BJ (cell line): ENCODE measurements at regions not wholly inside any gene's neighbourhood (a gene's known extent, or its start where the extent isn't known, plus 50 kb on each side); places are given as distances from the start of the nearest gene placed in this dataset.

Experiments used
- CTCF ChIA-PET: fragments of 350-600 bp; formaldehyde crosslinking; extraction: SDS; loops from one replicate; lab custom pipeline; 2021; ENCODE audit warnings: antibody characterized with exemption, inconsistent platforms; lab: Yijun Ruan, JAX
- POLR2A ChIA-PET: fragments of 300-600 bp; sonication (Branson Sonifier 250); formaldehyde crosslinking; extraction: SDS; loops from one replicate; lab custom pipeline; 2021; ENCODE audit warnings: antibody characterized with exemption; lab: Charles Lee
- DNase-seq: peaks from one replicate; pipeline ENCODE4 v3.0.0-alpha.2; 2011; ENCODE audit warnings: low read depth
- H3K27me3 ChIP-seq: 2 replicates; pipeline ENCODE4 v1.6.0; 2011; ENCODE audit warnings: low read length; ENCODE audit not compliant: control insufficient read depth, insufficient read depth
- H3K36me3 ChIP-seq: 2 replicates; pipeline ENCODE4 v1.5.1; 2011; ENCODE audit warnings: low read length; ENCODE audit not compliant: control insufficient read depth, insufficient read depth
- H3K4me3 ChIP-seq: 2 replicates; pipeline ENCODE4 v1.5.1; 2011; ENCODE audit warnings: low read depth, mild to moderate bottlenecking, control low read depth, low read length
- TF ChIP-seq, protein P1 (sequence below): IDR thresholded peaks from 2 replicates; pipeline ENCODE4 v1.5.1; 2011; ENCODE audit warnings: low read depth, mild to moderate bottlenecking, control low read depth, inconsistent platforms, low read length, moderate library complexity; ENCODE audit not compliant: insufficient read depth

DNA sequence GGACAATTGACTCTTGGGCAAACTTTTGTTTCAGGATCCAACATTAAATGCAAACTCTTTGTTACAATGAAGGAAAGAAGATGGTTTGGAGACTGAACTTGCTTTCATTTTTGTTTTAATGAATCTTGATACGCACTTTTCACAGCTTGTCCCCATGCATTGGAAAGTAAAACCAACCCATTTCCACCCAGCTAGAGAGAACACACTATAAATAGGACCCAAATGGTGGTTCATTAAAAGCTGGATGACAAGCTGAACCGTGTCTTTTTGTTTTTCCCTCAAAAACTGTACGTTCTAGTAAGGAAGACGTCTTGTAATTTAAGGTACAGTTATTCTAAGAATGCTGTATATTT, 95.3 kb upstream of the EGFL6 start:
- no peak for DNase-seq
- no peaks in the 10 kb centered on the region for H3K27me3 ChIP-seq
- ChIA-PET POLR2A (interaction anchor here (0.6 kb wide), 1 partner anchor 1033 kb away, joined by 3 read pairs; no protein-coding TSS in a partner anchor), CTCF (no interaction called here)
- H3K36me3 ChIP-seq: no peaks in the 10 kb centered on the region
- no peak overlapping the region for H3K4me3 ChIP-seq
- TF ChIP-seq, protein P1, sequence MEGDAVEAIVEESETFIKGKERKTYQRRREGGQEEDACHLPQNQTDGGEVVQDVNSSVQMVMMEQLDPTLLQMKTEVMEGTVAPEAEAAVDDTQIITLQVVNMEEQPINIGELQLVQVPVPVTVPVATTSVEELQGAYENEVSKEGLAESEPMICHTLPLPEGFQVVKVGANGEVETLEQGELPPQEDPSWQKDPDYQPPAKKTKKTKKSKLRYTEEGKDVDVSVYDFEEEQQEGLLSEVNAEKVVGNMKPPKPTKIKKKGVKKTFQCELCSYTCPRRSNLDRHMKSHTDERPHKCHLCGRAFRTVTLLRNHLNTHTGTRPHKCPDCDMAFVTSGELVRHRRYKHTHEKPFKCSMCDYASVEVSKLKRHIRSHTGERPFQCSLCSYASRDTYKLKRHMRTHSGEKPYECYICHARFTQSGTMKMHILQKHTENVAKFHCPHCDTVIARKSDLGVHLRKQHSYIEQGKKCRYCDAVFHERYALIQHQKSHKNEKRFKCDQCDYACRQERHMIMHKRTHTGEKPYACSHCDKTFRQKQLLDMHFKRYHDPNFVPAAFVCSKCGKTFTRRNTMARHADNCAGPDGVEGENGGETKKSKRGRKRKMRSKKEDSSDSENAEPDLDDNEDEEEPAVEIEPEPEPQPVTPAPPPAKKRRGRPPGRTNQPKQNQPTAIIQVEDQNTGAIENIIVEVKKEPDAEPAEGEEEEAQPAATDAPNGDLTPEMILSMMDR: no peak

DNA sequence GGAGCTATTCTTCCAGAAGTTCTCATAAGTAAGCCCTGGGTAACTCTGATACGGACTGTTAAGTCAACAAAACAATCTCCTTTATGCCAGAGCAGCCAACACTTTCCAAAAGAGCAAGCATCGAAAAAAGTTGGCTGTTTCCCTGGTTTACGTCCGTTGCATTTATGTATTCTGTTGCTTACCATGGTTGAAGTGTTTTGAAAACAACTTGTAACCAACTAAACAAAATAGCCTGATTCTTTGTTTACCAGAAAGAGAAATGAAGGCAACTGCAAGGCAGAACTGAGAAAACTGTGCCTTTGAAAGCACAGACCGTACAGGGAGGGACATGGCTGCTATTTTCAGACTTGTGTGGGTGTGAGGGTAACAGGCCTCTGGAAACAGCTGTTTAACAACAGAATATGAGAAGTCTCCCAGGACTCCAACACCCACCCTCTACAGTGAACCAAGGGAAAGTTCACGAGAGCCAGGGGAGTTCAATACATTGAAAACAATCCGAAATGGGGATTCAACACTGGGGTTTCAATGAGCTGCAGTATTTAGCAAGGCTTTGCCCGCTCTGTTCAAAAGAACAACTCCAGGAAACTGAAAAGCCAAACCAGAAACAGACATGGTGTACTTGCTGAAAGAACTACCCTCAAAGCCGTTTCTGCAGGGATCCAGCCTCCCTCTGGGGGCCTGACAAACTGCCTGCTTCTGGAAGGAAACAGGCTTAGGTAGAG, 95.8 kb upstream of the EGFL6 start:
- no peak overlapping the region for H3K4me3 ChIP-seq
- ChIA-PET CTCF (no interaction called here), POLR2A (no interaction called here)
- H3K36me3 ChIP-seq: no peaks in the 10 kb centered on the region
- TF ChIP-seq, protein P1: no peak
- no peaks in the 10 kb centered on the region for H3K27me3 ChIP-seq
- DNase-seq: peak; percentile 4

DNA sequence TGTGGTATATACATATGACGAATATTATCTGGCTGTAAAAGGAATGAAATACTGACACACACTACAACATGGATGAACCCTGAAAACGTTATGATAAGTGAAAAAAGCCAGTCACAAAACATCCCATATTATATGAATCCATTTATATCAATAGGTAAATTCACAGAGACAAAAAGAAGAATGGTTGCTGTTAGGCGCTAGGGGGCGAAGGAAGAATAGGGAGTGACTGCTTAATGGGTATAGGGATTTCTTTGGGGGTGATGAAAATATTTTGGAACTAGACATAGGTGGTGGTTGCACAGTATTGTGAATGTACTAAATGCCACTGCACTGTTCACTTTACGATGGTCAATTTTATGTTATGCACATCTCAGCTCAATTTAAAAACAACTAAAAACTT, 96.4 kb upstream of the EGFL6 start:
- POLR2A ChIA-PET: no interaction called here
- Histone ChIP-seq H3K36me3 (no peaks in the 10 kb centered on the region), H3K27me3 (no peaks in the 10 kb centered on the region), H3K4me3 (no peak overlapping the region)
- TF ChIP-seq, protein P1: no peak
- CTCF ChIA-PET: no interaction called here
- no peak for DNase-seq

DNA sequence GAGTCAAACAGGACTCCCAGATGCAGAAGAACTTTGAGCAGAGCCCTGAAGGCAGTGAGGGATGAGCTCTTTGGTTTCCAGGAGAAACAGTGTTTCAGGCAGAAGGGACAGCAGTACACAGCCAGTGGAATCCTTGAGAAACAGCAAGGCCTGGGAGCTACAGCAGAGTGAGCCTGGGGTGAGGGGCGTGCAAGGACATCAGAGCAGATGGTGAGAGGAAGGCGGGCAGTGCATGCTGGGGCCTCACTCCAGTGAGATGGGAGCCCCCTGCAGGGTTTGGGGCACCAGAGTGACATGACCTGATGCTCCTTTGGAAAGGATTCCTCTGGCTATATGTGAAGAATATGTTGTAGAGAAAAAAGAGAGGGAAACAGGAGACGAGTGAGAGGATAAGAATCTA, 98.1 kb upstream of the EGFL6 start:
- CTCF ChIA-PET: no interaction called here
- H3K27me3 ChIP-seq: no peaks in the 10 kb centered on the region
- no peak for DNase-seq

DNA sequence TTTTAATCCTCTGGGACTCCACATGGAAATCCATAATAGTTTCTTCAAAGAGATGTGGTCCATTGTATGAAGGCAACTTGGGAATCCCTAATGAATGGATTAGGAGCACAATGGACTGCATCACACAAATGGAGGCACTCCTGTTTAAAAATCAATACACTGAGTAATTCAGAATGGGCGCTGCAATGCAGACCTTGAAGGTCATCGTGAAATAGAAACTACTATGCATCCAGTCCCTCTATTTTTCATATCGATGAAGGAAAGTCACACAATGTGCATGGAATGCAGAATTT, 98.8 kb upstream of the EGFL6 start:
- Histone ChIP-seq H3K4me3 (no peak overlapping the region), H3K36me3 (no peaks in the 10 kb centered on the region), H3K27me3 (no peaks in the 10 kb centered on the region)
- TF ChIP-seq, protein P1: no peak
- POLR2A ChIA-PET: no interaction called here
- DNase-seq: no peak
- CTCF ChIA-PET: no interaction called here

More for the DNA sequence above, 98.1 kb upstream of the EGFL6 start:
- no peaks in the 10 kb centered on the region for H3K36me3 ChIP-seq
- POLR2A ChIA-PET: no interaction called here
- no peak overlapping the region for H3K4me3 ChIP-seq
- TF ChIP-seq, protein P1: no peak
